AG09309 (cell line): ENCODE measurements at regions not wholly inside any gene's neighbourhood (a gene's known extent, or its start where the extent isn't known, plus 50 kb on each side); places are given as distances from the start of the nearest gene placed in this dataset.

Experiments used
- DNase-seq: peaks from one replicate; pipeline ENCODE4 v3.0.0-alpha.2; 2010; ENCODE audit warnings: low read depth
- H3K4me3 ChIP-seq: 2 replicates; pipeline ENCODE4 v1.5.1; 2011; ENCODE audit warnings: mild to moderate bottlenecking, low read depth, low read length, moderate library complexity; ENCODE audit not compliant: control insufficient read depth
- CTCF ChIP-seq: IDR thresholded peaks from 2 replicates; pipeline ENCODE4 v1.5.1; 2011; ENCODE audit warnings: mild to moderate bottlenecking, low read depth, low read length, inconsistent platforms; ENCODE audit not compliant: insufficient read depth, control insufficient read depth; ENCODE audit errors: missing control alignments

GRCh38 chr10:29055101-29055500, 233.8 kb upstream of the LYZL1 start:
- no peak for TF ChIP-seq CTCF
- no peak for DNase-seq
- no peak overlapping the region for H3K4me3 ChIP-seq

GRCh38 chr10:29056729-29057128, 232.1 kb upstream of the LYZL1 start:
- no peak overlapping the region for H3K4me3 ChIP-seq
- TF ChIP-seq CTCF, result no peak
- no peak for DNase-seq

GRCh38 chr10:29057822-29058331, 231.0 kb upstream of the LYZL1 start:
- DNase-seq, result no peak
- TF ChIP-seq CTCF, result no peak
- H3K4me3 ChIP-seq, result no peak overlapping the region

DNA sequence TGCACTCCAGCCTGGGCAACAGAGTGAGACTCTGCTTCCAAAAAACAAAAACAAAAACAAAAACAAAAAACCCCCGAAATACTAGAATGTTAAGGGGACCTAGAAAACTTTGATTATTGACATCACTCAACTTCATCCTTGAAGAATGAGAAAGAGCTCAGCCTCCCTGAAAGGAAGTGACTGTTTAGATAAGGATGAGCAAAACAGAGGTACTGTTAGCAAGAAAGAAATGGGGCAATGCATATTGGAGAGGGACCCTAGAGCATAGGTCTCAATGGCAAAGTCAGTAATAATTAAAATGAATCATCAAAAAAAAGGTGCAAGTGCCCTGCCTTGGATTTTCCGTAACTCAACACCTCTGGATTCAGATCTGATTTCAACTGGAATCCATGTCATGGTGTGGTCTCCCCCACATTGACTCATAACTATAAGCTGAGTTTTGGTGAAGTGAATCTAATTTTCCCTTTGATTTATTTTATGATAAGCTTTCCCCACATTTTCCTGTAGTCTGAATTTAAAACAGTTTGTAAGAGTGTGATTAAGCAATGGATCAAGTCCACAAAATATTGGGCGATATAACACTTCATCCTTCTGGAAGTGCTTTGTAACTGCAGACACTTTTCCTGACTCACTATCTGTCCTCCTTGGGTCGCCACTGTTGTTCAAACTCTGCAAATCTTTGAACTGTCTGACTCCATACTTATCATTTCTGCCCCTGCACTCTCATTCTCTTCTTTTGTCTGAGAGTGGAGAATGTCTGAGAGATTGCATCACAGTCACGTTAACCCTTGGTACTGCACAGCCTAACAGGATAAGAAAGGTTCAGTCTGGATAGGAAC, 224.8 kb upstream of the LYZL1 start:
- no peak overlapping the region for H3K4me3 ChIP-seq
- DNase-seq, result peak; percentile 3
- no peak for TF ChIP-seq CTCF

DNA sequence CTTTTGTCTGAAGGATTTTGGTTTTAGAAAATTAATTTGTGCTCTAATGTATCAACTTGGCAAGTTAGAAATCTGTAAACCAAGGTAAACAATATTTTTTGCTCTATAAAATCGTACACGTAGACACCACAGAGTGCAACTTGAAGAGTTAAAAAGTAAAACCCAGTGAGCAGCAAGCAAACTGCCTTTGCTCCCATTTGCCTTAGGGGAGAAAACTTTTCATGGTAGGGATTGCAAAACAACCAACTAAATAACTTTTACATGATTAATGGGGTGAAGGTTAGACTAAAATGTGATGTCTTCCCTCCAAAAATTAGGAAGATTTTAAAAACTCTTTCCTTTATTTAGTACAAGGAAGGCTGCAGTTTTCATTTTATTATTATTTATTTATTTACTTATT, 224.2 kb upstream of the LYZL1 start:
- H3K4me3 ChIP-seq, result no peak overlapping the region
- DNase-seq, result peak; percentile 8
- no peak for TF ChIP-seq CTCF

DNA sequence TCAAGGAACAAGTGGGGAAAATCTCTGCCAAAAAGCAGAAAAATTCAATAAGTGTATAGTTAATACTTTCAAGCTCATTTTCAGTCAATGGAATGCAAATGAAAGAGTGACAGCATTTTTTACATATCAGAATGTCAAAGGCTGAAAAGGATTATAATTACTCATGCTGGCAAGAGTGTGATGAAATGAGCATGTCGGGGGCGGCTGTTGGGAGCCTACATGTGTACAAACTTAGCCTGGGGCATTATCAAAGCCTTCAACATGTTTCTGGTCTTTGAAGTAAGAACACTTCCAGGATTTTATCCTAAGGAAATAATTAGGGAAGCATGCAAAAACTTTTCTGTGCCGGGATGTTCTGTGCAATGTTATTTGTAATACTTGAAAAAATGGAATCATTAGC, 221.7 kb upstream of the LYZL1 start:
- TF ChIP-seq CTCF, result no peak
- peak; percentile 4 for DNase-seq
- H3K4me3 ChIP-seq, result no peak overlapping the region
